K562 (cell line): ENCODE measurements at regions not wholly inside any gene's neighbourhood (a gene's known extent, or its start where the extent isn't known, plus 50 kb on each side); places are given as distances from the start of the nearest gene placed in this dataset.

Experiments
- CHD4 ChIP-seq: fragments of 200-600 bp; sonication (generic); IDR thresholded peaks from 3 replicates; pipeline ENCODE4 v1.6.1; 2012; ENCODE audit warnings: low read depth, mild to moderate bottlenecking, mixed read lengths, low read length, inconsistent platforms; ENCODE audit not compliant: insufficient read depth, insufficient replicate concordance, poor library complexity, severe bottlenecking
- IRF2 ChIP-seq: sonication (generic); formaldehyde crosslinking; IDR thresholded peaks from 2 replicates; pipeline ENCODE4 v1.8.1; 2022; ENCODE audit warnings: mild to moderate bottlenecking, missing genetic modification reagents
- MEF2D ChIP-seq: conservative IDR thresholded peaks from 2 replicates; pipeline ENCODE4 v1.6.1; 2016; ENCODE audit warnings: low read depth, missing genetic modification characterization, missing compliant biosample characterization
- NFIC ChIP-seq: fragments of 450-650 bp; IDR thresholded peaks from 2 replicates; pipeline ENCODE4 v1.6.1; 2017; ENCODE audit warnings: mild to moderate bottlenecking, inconsistent platforms
- NFRKB ChIP-seq: fragments of 450-650 bp; IDR thresholded peaks from 2 replicates; pipeline ENCODE4 v1.6.1; 2016; ENCODE audit warnings: low read depth
- RHOXF2B ChIP-seq: fragments of 250-450 bp; sonication (Bioruptor Pico); conservative IDR thresholded peaks from 2 replicates; pipeline ENCODE4 v1.5.1; 2021
- SMARCC2 ChIP-seq: fragments of 450-650 bp; IDR thresholded peaks from 2 replicates; pipeline ENCODE4 v1.6.1; 2017; ENCODE audit warnings: antibody characterized with exemption, moderate library complexity, mild to moderate bottlenecking, low read depth
- ZC3H11A ChIP-seq: IDR thresholded peaks from 2 replicates; pipeline ENCODE4 v1.6.1; 2012; ENCODE audit warnings: low read depth, low read length, improper control_type of control experiment
- TF ChIP-seq, protein P1 (sequence below): fragments of 250-450 bp; sonication (Bioruptor Pico); IDR thresholded peaks from 2 replicates; pipeline ENCODE4 v1.4.0; 2020; ENCODE audit warnings: mild to moderate bottlenecking, moderate library complexity, borderline replicate concordance
- TF ChIP-seq, protein P2 (sequence below): sonication (generic); formaldehyde crosslinking; IDR thresholded peaks from 2 replicates; pipeline ENCODE4 v1.8.1; 2023; ENCODE audit warnings: mild to moderate bottlenecking, missing genetic modification reagents
- TF ChIP-seq, protein P3 (sequence below): fragments of 450-650 bp; IDR thresholded peaks from 2 replicates; pipeline ENCODE4 v1.6.1; 2014; ENCODE audit warnings: low read depth, mild to moderate bottlenecking, moderate library complexity, borderline replicate concordance
- TF ChIP-seq, protein P4 (sequence below): fragments of 150-350 bp; IDR thresholded peaks from 2 replicates; pipeline ENCODE4 v1.6.1; 2014; ENCODE audit warnings: low read depth, mild to moderate bottlenecking, low read length, borderline replicate concordance

DNA sequence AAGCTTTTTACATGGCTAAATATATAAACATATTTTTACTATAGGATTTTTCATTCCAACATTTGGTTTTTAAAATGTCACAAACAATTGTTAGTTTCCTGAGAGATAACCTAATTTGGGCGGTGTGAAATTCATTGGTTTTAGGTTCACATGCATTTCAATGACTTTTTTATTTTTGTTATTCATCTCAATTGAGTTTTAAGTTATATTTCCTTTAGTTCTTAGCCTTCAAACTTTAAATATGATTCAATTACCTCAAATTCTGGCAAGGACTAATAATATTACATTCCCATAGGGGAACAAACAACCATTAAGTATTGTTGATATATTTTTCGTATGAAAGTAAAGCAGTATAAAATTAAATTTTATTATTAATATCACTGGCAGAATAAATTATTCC, 265.3 kb downstream of the SLITRK6 start (continued):
- TF ChIP-seq, protein P1, sequence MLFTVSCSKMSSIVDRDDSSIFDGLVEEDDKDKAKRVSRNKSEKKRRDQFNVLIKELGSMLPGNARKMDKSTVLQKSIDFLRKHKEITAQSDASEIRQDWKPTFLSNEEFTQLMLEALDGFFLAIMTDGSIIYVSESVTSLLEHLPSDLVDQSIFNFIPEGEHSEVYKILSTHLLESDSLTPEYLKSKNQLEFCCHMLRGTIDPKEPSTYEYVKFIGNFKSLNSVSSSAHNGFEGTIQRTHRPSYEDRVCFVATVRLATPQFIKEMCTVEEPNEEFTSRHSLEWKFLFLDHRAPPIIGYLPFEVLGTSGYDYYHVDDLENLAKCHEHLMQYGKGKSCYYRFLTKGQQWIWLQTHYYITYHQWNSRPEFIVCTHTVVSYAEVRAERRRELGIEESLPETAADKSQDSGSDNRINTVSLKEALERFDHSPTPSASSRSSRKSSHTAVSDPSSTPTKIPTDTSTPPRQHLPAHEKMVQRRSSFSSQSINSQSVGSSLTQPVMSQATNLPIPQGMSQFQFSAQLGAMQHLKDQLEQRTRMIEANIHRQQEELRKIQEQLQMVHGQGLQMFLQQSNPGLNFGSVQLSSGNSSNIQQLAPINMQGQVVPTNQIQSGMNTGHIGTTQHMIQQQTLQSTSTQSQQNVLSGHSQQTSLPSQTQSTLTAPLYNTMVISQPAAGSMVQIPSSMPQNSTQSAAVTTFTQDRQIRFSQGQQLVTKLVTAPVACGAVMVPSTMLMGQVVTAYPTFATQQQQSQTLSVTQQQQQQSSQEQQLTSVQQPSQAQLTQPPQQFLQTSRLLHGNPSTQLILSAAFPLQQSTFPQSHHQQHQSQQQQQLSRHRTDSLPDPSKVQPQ (CRISPR knock-in tag), result no peak
- no peak for TF ChIP-seq NFRKB
- no peak for TF ChIP-seq IRF2 (CRISPR knock-in tag)
- TF ChIP-seq SMARCC2, result no peak
- TF ChIP-seq, protein P2, sequence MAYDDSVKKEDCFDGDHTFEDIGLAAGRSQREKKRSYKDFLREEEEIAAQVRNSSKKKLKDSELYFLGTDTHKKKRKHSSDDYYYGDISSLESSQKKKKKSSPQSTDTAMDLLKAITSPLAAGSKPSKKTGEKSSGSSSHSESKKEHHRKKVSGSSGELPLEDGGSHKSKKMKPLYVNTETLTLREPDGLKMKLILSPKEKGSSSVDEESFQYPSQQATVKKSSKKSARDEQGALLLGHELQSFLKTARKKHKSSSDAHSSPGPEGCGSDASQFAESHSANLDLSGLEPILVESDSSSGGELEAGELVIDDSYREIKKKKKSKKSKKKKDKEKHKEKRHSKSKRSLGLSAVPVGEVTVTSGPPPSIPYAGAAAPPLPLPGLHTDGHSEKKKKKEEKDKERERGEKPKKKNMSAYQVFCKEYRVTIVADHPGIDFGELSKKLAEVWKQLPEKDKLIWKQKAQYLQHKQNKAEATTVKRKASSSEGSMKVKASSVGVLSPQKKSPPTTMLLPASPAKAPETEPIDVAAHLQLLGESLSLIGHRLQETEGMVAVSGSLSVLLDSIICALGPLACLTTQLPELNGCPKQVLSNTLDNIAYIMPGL (CRISPR knock-in tag), result no peak
- TF ChIP-seq CHD4, result no peak
- TF ChIP-seq MEF2D (tag), result no peak
- TF ChIP-seq ZC3H11A, result no peak
- TF ChIP-seq NFIC, result no peak
- TF ChIP-seq, protein P3, sequence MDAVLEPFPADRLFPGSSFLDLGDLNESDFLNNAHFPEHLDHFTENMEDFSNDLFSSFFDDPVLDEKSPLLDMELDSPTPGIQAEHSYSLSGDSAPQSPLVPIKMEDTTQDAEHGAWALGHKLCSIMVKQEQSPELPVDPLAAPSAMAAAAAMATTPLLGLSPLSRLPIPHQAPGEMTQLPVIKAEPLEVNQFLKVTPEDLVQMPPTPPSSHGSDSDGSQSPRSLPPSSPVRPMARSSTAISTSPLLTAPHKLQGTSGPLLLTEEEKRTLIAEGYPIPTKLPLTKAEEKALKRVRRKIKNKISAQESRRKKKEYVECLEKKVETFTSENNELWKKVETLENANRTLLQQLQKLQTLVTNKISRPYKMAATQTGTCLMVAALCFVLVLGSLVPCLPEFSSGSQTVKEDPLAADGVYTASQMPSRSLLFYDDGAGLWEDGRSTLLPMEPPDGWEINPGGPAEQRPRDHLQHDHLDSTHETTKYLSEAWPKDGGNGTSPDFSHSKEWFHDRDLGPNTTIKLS, result no peak
- TF ChIP-seq RHOXF2B, result no peak
- TF ChIP-seq, protein P4, sequence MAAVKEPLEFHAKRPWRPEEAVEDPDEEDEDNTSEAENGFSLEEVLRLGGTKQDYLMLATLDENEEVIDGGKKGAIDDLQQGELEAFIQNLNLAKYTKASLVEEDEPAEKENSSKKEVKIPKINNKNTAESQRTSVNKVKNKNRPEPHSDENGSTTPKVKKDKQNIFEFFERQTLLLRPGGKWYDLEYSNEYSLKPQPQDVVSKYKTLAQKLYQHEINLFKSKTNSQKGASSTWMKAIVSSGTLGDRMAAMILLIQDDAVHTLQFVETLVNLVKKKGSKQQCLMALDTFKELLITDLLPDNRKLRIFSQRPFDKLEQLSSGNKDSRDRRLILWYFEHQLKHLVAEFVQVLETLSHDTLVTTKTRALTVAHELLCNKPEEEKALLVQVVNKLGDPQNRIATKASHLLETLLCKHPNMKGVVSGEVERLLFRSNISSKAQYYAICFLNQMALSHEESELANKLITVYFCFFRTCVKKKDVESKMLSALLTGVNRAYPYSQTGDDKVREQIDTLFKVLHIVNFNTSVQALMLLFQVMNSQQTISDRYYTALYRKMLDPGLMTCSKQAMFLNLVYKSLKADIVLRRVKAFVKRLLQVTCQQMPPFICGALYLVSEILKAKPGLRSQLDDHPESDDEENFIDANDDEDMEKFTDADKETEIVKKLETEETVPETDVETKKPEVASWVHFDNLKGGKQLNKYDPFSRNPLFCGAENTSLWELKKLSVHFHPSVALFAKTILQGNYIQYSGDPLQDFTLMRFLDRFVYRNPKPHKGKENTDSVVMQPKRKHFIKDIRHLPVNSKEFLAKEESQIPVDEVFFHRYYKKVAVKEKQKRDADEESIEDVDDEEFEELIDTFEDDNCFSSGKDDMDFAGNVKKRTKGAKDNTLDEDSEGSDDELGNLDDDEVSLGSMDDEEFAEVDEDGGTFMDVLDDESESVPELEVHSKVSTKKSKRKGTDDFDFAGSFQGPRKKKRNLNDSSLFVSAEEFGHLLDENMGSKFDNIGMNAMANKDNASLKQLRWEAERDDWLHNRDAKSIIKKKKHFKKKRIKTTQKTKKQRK, result no peak
